AG04449 (cell line): ENCODE measurements at regions not wholly inside any gene's neighbourhood (a gene's known extent, or its start where the extent isn't known, plus 50 kb on each side); places are given as distances from the start of the nearest gene placed in this dataset.

Experiments used
- CTCF ChIA-PET: fragments of 350-600 bp; formaldehyde crosslinking; extraction: SDS; loops from one replicate; lab custom pipeline; 2021; ENCODE audit warnings: antibody characterized with exemption; lab: Yijun Ruan, JAX
- POLR2A ChIA-PET: fragments of 400-600, 350-600 bp; formaldehyde crosslinking; extraction: SDS; loops from one replicate; lab custom pipeline; 2020; ENCODE audit warnings: antibody characterized with exemption, inconsistent platforms; lab: Yijun Ruan, JAX
- DNase-seq: peaks from one replicate; pipeline ENCODE4 v3.0.0-alpha.2; 2010; ENCODE audit warnings: low read depth, low spot score
- H3K4me3 ChIP-seq: 2 replicates; pipeline ENCODE4 v1.5.1; 2011; ENCODE audit warnings: low read depth, mild to moderate bottlenecking, control low read depth, low read length
- CTCF ChIP-seq: IDR thresholded peaks from one replicate; pipeline ENCODE4 v1.5.1; 2011; ENCODE audit warnings: mild to moderate bottlenecking, moderate library complexity, low read length, control low read depth, inconsistent platforms; ENCODE audit not compliant: insufficient read depth; ENCODE audit errors: missing control alignments

GRCh38 chr12:63403256-63403655, 252.3 kb upstream of the AVPR1A start:
- CTCF ChIA-PET = no interaction called here
- POLR2A ChIA-PET = no interaction called here
- TF ChIP-seq CTCF = no peak
- no peak overlapping the region for H3K4me3 ChIP-seq
- DNase-seq = no peak

- POLR2A ChIA-PET = no interaction called here
- no peak overlapping the region for H3K4me3 ChIP-seq
- CTCF ChIA-PET = interaction anchor here (1.2 kb wide), 1 partner anchor 20 kb away, joined by 3 read pairs; no protein-coding TSS in a partner anchor
- TF ChIP-seq CTCF = no peak
- DNase-seq = no peak
These were observed 249.7 kb upstream of the AVPR1A start for GRCh38 chr12:63400718-63401117.

- ChIA-PET CTCF (interaction anchor here (1.2 kb wide), 1 partner anchor 20 kb away, joined by 3 read pairs; no protein-coding TSS in a partner anchor), POLR2A (no interaction called here)
- no peak for DNase-seq
- H3K4me3 ChIP-seq = no peak overlapping the region
- TF ChIP-seq CTCF = no peak
These were observed 249.3 kb upstream of the AVPR1A start for GRCh38 chr12:63400318-63400717.

- TF ChIP-seq CTCF = no peak
- ChIA-PET CTCF (no interaction called here), POLR2A (no interaction called here)
- DNase-seq = no peak
- no peak overlapping the region for H3K4me3 ChIP-seq
These were observed 246.8 kb upstream of the AVPR1A start for GRCh38 chr12:63397807-63398206.

- ChIA-PET POLR2A (no interaction called here), CTCF (no interaction called here)
- no peak overlapping the region for H3K4me3 ChIP-seq
- no peak for TF ChIP-seq CTCF
- no peak for DNase-seq
These were observed 245.1 kb upstream of the AVPR1A start for GRCh38 chr12:63396135-63396534.

- no peak for DNase-seq
- ChIA-PET POLR2A (no interaction called here), CTCF (no interaction called here)
- no peak for TF ChIP-seq CTCF
- no peak overlapping the region for H3K4me3 ChIP-seq
These were observed 244.0 kb upstream of the AVPR1A start for GRCh38 chr12:63394983-63395382.
